Hematopoietic multipotent progenitor cell treated with erythropoietin and hydrocortisone succinate and interleukin-3 and kit ligand, for 17 days (in vitro differentiated cells): ENCODE measurements at regions not wholly inside any gene's neighbourhood (a gene's known extent, or its start where the extent isn't known, plus 50 kb on each side); places are given as distances from the start of the nearest gene placed in this dataset.
"Not testable (repeated sequence)": the region's sequence is repeated elsewhere in the genome, so short reads cannot be mapped to it uniquely, and the experiment has no call there.

Experiments
- DNase-seq: peaks from one replicate; pipeline ENCODE4 v3.0.0-alpha.2; 2015; ENCODE audit warnings: low spot score

DNA sequence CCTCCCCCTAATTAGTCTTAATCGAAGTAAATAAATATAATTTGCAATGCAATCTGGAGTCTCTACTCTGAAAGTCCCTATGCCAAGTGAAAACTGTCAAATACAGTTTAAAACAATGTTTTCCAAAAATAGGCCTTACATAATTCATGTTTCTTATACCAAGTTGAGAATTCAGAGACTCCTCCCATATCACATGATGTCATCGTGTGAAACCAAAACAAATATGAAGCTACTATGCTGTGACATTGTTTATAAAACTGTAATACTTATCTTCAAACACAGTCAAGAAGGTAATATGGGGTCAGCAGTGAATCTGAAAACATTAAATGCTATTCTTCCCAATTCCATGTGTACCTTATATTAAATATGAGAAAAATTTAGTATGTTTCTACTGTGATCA, 940.2 kb upstream of the FANCL start:
- DNase-seq, result no peak

DNA sequence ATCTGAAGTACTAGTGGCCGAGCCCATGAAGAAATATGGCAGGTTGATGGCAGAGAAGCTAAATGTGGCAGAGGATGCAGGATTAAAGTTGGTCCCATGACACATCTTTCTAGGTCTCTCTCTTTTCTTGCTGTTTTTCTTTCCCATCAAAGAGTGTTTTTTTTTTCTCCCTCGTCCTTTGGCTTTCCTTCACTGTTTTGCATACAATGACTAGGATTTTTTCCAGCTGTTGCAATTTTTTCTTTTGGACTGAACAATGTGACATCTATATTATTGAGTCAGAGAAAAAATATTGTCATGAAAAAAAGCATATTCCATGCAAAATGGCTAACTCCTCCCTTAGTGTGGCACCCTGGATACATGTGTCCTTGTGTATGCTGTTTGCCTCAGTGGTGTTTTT, 939.5 kb upstream of the FANCL start:
- DNase-seq, result no peak

DNA sequence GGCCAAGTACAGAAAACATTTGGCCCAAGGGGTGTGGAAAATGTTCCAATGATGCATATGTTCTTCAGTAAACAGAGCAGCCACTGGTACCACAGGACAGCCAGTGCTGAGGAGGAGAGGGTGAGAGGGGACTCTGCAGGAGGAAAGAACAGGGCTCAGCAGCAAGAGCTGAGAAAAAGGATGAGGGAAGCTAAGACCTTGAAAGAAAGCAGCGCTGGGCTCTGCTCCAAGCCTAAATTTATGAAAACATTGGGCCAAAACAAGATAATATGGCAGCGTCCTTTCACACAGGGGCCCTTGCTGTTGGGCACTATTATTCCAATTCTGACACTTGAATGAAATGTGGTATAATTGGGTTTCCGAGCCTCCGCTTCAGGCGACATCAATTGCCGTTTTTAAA, 939.0 kb upstream of the FANCL start:
- no peak for DNase-seq

DNA sequence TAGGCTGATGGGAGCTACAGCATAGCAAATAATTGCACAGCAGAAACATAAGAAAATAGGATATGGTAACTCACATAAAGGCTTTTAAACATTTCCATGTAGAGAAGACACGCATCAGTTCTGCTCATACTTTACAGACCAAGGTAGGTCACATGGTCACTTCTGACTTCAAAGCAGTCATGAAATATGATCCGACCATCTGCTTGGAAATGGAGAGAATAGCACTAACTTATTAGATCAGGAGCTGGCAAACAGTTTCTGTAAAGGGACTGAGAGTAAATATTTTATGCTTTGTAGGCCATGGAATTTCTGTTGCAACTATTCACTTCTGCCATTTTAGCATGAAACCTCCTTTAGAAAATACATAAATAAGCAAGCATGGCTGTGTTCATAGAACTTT, 936.6 kb upstream of the FANCL start:
- DNase-seq, result no peak

DNA sequence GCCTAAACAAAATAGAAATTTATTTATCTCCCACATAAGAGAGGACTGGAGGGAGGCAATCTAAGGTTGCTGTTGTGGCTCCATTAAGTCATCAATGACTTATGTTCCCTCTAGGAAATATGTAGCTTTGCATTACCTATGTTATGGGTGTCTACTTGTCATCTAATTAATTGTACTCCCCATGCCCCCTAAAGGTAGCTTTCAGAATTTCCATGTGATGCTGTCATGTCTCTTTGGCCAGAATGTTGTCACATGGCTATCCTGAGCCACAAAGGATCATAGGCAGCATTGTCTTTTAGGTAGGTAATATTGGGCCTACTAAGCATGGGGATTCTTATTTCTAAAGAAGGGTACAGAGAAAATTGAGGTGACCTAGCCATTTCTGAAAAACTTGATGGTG, 935.6 kb upstream of the FANCL start:
- DNase-seq, result no peak

DNA sequence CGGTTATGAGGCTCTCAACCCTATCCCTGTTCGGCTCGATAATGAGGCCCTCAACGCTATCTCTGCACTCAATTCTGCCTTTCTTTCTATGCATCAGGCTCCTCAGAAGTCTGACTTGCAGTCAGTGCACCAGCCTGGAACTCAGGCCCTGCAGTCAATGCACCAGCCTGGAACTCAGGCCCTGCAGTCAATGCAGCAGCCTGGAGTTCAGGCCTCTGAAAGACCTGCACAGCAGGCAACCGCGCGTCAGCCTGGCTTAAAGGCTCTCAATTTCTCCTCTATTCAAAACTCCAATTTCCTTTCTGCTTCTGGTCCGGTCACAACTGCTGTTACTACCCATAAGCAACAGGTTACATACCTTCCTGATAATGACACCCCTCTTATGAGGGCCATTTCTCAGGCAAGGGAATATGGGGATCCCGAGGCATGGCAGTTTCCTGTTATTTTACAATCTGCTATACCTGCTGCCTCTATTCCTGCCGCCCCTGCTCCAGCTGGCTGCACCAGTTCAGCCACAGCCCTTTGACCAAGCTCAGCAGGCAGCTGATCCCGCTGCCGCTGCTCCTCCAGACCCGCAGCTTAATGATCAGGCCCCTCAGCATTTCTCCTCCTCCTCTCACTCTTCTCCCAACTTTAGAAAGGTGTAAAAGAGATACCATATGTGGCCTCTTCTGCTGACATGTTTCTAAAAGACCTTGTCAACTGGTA, 933.6 kb upstream of the FANCL start:
- DNase-seq, result no peak

DNA sequence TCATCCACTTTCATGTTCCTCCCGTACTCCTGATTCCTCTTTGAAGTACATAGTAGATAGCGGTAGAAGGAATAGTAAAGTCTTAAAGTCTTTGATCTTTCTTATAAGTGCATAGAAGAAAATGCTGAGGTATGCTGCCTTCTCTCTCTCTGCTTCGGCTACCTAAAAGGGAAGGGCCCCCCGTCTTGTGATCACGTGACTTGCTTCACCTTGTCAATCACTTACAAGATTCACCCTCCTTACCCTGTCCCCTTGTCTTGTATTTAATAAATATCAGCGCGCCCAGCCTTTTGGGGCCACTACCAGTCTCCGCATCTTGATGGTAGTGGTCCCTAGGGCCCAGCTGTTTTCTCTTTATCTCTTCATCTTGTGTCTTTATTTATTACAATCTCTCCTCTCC, 932.2 kb upstream of the FANCL start:
- DNase-seq, result no peak

DNA sequence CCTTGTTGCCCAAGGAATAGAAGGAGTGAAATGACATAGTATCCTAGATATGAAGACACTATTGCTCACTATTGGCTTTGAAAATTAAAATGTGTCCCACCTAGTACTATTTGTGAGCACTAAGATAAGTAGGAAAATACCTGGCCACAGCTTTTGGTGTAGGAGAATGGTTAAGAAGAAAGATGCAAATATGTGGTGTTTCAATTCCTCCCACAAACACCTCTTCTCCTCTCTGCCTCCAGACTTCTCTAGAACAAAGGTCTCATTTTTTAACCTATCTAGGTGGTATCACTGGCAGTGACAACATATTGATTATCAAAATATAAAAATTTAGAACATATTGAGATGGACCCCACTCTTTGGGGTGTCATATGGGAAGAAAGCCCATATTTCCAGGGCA, 929.9 kb upstream of the FANCL start:
- no peak for DNase-seq

DNA sequence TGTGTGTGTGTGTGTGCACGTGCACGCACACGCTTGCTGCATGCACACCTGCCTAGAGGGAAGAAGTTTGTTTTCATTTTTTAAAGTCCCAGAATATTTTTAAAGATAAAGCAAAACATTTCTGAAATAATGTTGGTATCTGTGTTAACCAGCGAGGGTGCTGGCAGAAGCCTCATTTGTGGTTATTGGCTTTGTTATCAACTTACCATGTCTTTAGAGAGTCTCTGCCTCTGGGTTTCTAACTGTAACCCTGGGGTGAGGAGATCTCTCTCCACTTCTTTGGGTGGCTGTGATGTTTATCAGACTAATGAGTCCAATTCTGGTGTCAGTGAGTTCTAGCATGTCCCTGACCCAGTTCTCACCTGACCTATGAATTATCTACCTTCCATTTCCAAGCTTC, 927.6 kb upstream of the FANCL start:
- DNase-seq, result no peak

DNA sequence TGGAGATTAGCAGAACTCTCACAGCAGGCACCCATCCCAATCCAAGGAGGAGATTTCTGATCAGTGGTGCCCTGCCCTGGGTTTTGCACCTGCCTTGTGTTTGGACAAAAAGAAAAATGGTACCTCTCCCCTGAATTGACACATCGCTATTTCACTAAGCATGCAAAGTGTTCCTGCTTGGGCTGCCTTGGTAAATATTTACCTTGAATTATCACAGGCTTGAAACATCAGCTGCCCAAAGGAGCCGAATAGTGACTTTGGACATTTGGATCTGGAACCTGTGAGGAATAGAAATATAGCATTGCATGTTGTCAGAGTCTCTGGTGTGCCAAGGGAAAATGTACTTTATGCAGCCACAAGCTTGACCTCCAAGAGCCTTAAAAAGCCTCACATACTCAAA, 926.4 kb upstream of the FANCL start:
- DNase-seq, result no peak

DNA sequence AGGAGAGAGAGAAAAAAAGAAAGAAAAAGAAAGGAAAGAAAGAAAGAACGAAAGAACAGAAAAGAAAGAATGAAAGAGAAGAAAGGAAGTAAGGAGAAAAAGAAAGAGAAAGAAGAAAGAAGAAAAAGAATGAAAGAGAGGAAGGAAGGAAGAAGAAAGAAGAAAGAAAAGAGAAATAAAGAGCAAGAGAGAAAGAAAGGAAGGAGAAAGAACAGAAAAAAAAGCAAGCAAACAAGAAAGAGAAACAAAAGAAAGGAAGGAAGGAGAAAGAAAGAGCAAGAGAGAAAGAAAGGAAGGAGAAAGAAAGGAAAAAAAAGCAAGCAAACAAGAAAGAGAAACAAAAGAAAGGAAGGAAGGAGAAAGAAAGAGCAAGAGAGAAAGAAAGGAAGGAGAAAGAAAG, 916.8 kb upstream of the FANCL start:
- DNase-seq, result not testable (repeated sequence)

DNA sequence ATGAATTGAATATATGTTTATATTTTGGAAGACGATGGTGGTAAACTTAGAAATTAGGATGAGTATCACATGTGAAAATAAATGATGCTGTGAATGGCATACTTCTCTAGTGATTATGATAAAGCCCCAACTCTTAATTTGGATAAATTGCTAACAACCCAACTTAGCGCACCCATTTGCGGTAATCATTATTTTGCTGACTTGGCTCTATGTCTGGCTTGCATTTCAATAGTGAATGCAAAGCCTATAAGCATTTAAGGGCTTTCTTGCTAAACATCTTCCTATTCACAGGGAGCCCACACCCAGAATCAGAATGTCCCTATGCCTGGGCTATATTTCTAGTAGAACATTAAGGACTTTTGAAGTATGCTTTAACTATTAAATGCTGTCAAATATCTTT, 910.7 kb upstream of the FANCL start:
- DNase-seq, result no peak

DNA sequence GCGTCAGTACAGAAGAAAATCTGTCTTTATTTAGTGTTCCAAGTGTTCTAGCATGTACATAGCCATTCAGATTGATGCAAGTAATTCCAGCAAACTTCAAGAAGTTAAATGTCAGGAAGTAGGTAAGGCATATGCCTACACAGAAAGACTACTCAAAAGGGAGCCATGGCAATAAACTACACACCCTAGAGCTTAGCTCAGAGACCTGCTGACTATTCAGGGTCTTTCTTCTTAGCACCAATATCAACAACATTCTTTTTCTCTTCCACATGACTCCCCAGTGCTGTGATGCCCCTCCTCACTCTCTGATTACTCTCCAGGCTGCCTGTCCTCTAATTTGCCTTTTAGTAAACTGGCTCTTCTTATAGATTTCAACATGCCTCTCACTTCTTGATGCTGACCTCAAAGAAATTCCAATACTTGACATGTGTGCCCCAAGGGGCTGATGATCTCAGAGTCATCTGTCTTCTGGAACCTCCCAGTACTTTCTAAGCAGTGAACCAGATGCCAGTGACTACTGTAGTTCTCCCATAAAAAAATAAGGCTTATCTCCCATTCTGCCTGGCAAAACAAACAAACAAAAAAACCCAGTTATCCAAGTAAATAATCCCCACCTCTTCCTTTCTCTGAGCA, 909.2 kb upstream of the FANCL start:
- no peak for DNase-seq

DNA sequence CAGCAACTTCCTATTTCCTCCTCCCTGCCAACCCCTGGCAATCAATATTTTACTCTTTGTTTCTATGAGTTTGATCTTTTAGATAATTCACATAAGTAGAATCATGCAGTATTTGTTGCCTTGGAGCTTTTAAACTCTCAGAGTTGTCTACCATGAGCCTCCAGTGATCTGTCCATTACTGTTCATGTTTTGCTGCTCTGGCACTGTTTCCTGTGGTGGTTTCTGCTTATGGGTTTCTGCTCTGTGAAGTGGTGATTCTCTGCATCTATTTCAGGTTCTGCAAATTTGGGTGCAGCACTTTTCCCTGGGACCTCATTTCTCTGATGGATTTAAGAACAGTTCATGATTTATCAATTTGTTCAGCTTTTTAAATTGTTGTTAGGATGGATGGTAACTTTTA, 908.1 kb upstream of the FANCL start:
- no peak for DNase-seq

DNA sequence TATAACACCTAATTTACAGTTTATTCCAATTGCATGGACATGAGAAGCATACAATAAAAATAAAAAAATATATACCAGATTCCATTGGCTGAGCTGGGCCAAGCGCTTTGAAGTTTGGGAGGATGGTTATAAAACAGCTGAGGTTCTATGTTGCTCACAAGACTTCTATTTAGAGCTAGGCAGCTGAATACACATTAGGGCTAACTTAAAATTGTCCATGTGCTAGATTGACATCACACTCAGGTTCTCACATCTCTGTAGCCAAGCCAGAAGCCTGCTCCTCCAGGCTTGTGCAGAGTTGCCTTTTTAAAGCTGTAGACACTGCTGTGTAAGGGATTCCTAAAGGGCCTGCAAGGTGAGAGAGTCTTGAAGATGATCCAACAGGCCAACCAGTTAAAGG, 871.1 kb upstream of the FANCL start:
- no peak for DNase-seq

DNA sequence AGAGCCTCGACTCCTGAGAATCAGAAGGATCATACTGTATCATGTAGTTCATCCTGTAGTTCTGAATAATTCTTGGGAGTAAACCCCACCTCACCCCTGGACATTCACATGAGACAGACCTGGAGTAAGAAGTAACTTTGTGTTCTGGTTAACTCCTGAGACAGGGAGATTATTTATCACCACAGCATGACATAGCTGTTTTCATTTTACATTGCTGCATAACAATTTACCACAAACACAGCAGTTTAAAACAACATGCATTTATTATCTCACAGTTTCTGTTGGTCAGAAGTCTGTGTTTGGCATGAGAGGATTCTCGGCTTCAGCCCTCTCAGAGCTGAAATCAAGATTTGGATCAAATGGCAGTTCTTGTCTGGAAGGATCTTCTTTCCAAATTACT, 855.8 kb upstream of the FANCL start:
- no peak for DNase-seq

DNA sequence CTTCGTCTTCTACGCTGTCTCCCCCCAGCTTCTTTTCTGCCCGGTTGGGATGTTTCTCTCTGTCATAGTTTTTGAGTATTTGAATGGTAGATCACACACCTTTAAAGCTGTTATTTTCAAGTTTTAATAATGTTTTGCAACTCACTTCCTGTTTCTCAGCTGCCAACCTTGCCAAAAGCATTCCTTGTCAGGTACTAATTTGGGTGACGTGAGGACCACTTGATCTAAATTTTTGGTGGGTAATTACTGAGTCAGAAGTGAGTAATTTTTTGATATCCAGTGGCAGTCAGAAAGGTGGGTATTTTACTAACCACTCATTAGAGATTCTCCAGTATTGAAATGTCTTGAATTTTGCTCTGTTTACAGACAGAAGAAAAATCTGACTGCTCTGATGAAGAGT, 852.4 kb upstream of the FANCL start:
- DNase-seq, result no peak

DNA sequence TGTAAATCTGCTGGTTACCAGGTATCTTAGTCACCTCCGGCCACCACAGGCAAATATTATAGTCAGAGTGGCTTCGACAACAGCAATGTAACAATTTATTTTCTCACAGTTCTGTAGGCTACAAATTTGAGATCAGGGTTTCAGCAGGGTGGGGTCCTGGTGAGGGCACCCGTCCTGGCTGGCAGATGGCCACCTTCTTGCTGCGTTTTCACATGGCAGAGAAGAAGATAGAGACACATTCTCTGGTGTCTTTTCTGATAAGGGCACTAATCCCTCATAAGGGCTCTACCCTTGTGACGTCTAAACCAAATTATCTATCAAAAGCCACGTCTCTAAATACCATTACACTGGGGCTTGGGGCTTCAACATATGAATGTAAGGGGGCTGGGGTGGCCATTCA, 843.2 kb upstream of the FANCL start:
- DNase-seq, result peak; percentile 17

DNA sequence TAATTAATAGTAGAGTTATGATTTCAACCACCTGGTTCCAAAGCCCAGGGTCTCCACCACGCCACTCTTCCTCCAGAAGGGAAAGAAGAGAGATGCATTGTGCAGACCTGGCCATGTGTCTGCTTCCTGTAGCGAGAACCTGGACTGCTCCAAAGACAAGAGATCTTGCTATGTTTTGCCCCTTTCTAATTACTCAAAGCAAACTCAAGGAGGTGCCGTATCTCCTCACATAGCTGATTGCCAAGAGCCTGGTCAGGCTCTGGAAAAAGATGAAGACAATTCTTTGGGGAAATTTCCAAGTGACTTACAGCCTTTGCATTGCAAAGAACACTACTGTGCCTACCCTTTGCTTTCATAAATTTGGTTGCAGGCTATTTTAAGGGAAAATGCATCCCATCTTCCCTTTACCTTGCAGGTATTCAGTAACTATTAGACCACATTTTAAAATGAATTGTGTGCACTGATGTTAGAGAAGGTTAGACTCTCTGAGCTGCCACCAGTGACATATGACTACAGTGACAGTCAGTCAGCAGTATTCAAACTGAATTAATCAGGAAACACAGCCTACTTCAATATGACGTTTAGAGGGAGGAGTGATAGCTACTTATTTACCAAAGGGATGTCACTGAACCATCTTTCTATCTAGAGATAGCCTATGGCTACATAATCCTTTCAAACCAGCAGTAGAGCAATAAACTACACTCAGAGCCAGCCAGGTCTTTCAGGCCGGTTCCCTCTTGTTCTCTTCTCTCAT, 842.1 kb upstream of the FANCL start:
- DNase-seq, result no peak

DNA sequence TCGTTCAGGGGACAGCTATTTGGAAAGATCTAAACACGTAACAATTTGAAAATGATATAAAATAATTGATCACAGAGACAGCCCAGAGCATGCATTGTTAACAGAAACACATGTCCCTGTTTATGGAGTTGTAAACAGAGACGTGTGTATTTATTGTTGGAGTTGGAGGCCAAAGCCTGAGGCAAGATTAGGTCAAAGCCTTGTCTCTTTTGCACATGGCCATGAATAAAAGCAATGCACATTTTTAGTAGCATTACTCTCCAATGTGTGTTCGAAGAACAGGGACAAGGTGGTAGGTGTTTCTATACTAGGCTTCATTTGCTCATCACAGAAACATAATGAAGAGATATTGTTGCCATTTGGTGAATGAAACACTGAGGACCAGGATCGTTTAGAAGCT, 841.5 kb upstream of the FANCL start:
- no peak for DNase-seq

DNA sequence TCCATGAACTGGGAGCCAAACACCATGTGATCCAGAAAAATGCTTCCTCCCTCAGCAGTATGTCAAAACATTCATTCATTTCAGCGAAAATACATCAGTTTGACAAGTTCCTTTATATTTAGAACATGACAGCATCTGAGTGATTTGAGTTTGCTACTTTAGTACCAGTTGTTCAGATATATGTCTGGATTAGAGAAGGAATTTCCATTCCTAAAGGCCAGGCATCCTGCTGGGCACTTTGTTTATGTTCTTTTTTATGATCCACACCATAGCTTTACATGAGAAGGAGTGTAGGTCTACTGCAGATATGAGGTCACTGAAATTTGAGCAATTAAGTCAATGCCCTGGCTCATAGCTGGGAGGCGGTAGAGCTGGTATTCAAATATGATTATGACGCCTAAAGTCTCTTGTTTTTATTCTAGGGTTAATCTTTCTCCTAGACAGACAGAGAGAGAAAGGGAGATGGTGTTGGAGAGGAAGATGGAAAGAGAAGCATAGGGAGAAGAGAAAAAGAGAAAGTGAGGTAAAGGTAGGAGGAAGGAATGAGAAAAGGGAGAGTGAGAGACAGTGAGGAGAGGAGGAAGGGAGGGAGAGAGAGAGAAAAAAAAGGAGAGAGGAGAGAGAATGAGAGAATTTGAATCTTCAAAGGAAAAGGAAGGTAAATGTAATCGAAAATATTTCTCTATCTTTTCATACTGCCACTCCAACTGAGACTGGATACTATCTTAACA, 839.5 kb upstream of the FANCL start:
- no peak for DNase-seq

DNA sequence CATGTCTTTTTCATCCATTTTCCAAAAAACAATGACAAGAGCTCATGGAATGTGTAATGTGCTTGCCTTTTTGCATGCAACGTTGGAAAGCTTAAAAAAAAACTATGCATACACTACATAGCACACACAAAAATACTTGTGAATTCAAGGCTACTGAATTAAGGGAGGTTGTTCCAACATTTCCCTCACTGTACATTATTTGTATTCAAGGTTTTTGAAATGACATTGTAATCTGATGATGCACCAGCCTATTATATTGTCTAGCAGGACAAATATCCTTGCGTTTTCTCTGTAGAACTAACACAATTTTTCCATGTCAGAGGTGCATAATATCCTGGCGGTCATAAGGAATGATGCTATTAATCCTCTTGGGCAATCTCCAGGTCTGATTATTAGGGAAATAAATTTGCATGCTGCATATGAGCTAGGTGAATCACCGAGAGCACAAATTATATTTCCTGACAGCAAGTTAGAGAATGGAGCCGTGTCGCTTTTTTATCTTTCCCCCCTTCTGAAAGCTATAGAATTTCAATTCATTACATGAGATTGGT, 836.9 kb upstream of the FANCL start:
- DNase-seq, result no peak
